Mesendoderm (in vitro differentiated cells): ENCODE measurements at regions not wholly inside any gene's neighbourhood (a gene's known extent, or its start where the extent isn't known, plus 50 kb on each side); places are given as distances from the start of the nearest gene placed in this dataset.
"Not testable (repeated sequence)": the region's sequence is repeated elsewhere in the genome, so short reads cannot be mapped to it uniquely, and the experiment has no call there.

Experiments
- DNase-seq: peaks from one replicate; pipeline ENCODE4 v3.0.0; 2013
- H2AK5ac ChIP-seq: 2 replicates; pipeline ENCODE4 v1.6.1; 2013; ENCODE audit warnings: low read length, inconsistent platforms
- H2BK120ac ChIP-seq: 2 replicates; pipeline ENCODE4 v1.6.1; 2013; ENCODE audit warnings: low read depth, mild to moderate bottlenecking, low read length, moderate library complexity, mixed read lengths
- H2BK15ac ChIP-seq: replicated peaks from 2 replicates; pipeline ENCODE4 v1.6.1; 2013; ENCODE audit warnings: low read depth, mild to moderate bottlenecking, moderate library complexity
- H2BK5ac ChIP-seq: 2 replicates; pipeline ENCODE4 v1.6.1; 2013; ENCODE audit warnings: low read length, inconsistent platforms
- H3K18ac ChIP-seq: 2 replicates; pipeline ENCODE4 v1.6.1; 2013; ENCODE audit warnings: mild to moderate bottlenecking, low read length, mixed read lengths
- H3K23ac ChIP-seq: one replicate; pipeline ENCODE4 v1.6.1; 2013; ENCODE audit warnings: low read length
- H3K27ac ChIP-seq: 2 replicates; pipeline ENCODE4 v1.5.1; 2013; ENCODE audit warnings: low read depth, mild to moderate bottlenecking, inconsistent platforms, low read length, moderate library complexity
- H3K27me3 ChIP-seq: 2 replicates; pipeline ENCODE4 v1.6.1; 2013; ENCODE audit warnings: low read length, control low read depth, mild to moderate bottlenecking, inconsistent platforms; ENCODE audit not compliant: insufficient read depth, poor library complexity
- H3K36me3 ChIP-seq: 2 replicates; pipeline ENCODE4 v1.6.1; 2013; ENCODE audit warnings: low read length, inconsistent platforms; ENCODE audit not compliant: control insufficient read depth, insufficient read depth
- H3K4ac ChIP-seq: one replicate; pipeline ENCODE4 v1.6.1; 2013; ENCODE audit warnings: low read depth, mild to moderate bottlenecking, low read length, moderate library complexity
- H3K4me1 ChIP-seq: 2 replicates; pipeline ENCODE4 v1.6.1; 2013; ENCODE audit warnings: low read depth, low read length, inconsistent platforms; ENCODE audit not compliant: control insufficient read depth
- H3K4me2 ChIP-seq: 2 replicates; pipeline ENCODE4 v1.6.1; 2013; ENCODE audit warnings: low read length
- H3K4me3 ChIP-seq: 2 replicates; pipeline ENCODE4 v1.5.1; 2013; ENCODE audit warnings: mild to moderate bottlenecking, low read length
- H3K56ac ChIP-seq: one replicate; pipeline ENCODE4 v1.6.1; 2013; ENCODE audit warnings: low read length
- H3K79me1 ChIP-seq: 2 replicates; pipeline ENCODE4 v1.6.1; 2013; ENCODE audit warnings: low read length, inconsistent platforms
- H3K79me2 ChIP-seq: 2 replicates; pipeline ENCODE4 v1.6.1; 2013; ENCODE audit warnings: mild to moderate bottlenecking, low read length; ENCODE audit not compliant: control insufficient read depth, insufficient read depth
- H3K9ac ChIP-seq: 2 replicates; pipeline ENCODE4 v1.6.1; 2013; ENCODE audit warnings: low read length, inconsistent platforms
- H4K5ac ChIP-seq: one replicate; pipeline ENCODE4 v1.6.1; 2013; ENCODE audit warnings: low read length
- H4K8ac ChIP-seq: one replicate; pipeline ENCODE4 v1.6.1; 2013; ENCODE audit warnings: low read depth, mild to moderate bottlenecking, control low read depth, low read length, moderate library complexity
- WGBS: extraction: QIAGEN DNeasy Blood & Tissue Kit; methylation state at CpG from one replicate; pipeline ENCODE4 v1.1.7; 2013; ENCODE audit warnings: low lambda C conversion rate, missing lambda C conversion rate; ENCODE audit not compliant: insufficient coverage; ENCODE audit errors: extremely low coverage; 5-methylcytosine and 5-hydroxymethylcytosine counted together

DNA sequence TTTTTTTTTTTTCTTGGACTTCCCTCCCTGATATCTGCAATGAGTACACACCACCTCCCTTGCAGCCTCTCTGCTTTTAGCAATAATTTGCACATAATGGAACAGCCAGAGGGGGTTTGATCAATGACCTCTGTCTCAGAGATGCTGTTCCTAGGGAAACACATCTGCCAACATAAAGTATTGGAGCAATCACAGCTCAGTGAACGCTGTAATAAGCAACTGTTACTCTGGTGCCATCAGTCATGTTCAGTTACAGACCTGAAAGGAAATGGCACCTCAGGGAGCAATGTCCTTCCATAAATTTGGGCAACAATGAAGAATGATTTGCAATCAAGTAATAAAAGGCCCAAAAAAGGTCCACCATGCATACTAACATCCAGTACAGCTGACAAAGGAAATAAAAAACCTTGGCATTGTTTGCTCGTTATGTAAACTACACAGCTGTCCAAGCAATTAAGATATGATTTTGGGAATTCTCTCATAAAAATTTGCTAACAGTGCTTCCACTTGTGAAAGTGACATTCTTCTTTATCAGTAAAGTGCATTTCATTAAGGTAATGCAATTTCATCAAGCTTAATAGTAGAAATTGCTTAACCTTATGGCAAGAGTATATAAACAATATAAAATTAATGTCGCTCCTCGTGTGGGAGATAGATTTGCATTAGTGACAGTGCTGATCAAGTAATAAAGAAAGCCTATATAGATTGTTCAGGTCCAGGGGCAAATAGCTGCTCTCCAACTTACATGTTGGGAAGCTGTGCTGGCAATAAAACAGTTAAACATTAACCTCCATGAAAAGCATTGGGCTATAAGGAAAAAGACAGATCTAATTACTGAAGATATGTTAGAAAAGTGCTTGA, 167.8 kb downstream of the RASEF start:
- Histone ChIP-seq H2BK15ac (no peak overlapping the region), H4K8ac (no peak overlapping the region), H3K4ac (no peak overlapping the region), H3K4me3 (no peak overlapping the region), H4K5ac (no peak overlapping the region), H3K27me3 (no peaks in the 10 kb centered on the region), H3K23ac (no peak overlapping the region), H2BK120ac (peak overlapping the region; percentile 1), H3K18ac (no peak overlapping the region), H3K36me3 (no peaks in the 10 kb centered on the region), H3K4me1 (peaks cover 7% of the 10 kb centered on the region), H3K9ac (no peak overlapping the region), H3K56ac (peak overlapping the region; percentile 22), H3K79me2 (no peaks in the 10 kb centered on the region), H3K79me1 (no peaks in the 10 kb centered on the region), H3K27ac (no peak overlapping the region), H3K4me2 (no peak overlapping the region), H2BK5ac (no peak overlapping the region), H2AK5ac (no peak overlapping the region)
- DNase-seq: no peak
- WGBS: no CpG with 5 or more reads among the region's 4 CpGs

DNA sequence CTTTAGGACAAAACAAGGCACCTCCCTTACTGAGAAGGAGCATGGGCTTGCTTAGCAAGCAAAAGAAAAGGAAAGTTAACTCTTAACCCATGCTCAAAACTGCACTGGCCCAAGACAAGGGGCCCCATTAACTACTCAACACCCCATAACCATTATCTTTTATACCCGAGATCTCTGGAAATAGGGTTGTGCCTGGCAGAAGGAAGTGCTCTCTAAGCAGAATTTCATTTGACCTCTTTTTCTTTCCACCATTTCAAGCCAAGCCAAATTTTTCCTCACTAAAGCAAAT, 167.2 kb downstream of the RASEF start:
- Histone ChIP-seq H2BK120ac (no peak overlapping the region), H4K8ac (no peak overlapping the region), H3K4ac (no peak overlapping the region), H3K27me3 (no peaks in the 10 kb centered on the region), H4K5ac (no peak overlapping the region), H2BK15ac (no peak overlapping the region), H3K4me3 (no peak overlapping the region), H2AK5ac (no peak overlapping the region), H3K27ac (no peak overlapping the region), H3K56ac (no peak overlapping the region), H3K4me2 (no peak overlapping the region), H3K18ac (no peak overlapping the region), H2BK5ac (no peak overlapping the region), H3K4me1 (peaks cover 5% of the 10 kb centered on the region), H3K79me2 (no peaks in the 10 kb centered on the region), H3K79me1 (no peaks in the 10 kb centered on the region), H3K36me3 (no peaks in the 10 kb centered on the region), H3K23ac (no peak overlapping the region), H3K9ac (no peak overlapping the region)
- DNase-seq: no peak
- WGBS: no CpG with 5 or more reads among the region's 1 CpG

DNA sequence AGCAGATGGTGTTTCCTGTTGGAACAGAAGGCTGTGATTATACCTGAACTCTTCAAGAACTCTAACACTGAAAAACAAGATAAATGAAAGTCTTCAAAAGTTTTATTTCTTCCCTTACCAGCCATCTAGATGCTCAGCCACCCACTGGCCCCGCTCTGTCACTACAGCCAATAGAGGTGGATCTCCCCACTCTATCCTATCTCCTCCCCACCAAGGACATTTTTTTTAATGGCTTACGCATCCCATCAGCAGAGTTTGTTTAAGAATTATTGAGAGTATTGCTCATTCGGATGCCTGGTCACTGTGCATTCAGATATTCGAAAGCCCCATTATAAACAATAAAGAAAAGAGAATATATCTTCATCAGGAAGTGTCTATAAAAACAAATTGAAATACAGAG, 159.4 kb downstream of the RASEF start:
- no peaks in the 10 kb centered on the region for H3K4me1 ChIP-seq
- H2BK120ac ChIP-seq: no peak overlapping the region

DNA sequence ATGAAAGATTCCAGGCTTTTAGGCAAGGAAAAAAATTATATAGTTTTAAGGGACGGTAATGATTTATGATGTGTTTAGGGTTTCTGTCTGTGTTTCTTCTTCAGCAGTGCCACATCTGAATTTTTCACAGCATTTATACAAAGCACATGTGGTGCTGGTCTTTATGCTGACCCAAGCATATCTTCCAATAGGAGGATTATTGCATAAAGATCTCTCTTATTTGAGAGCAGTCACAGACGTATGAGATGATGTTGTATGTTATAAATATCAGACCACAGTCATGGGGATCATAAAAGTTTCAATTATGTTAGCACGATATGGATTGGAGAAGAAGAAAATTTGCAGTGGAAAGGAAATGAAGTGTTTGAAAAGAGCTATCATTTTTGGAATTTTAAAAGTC, 150.9 kb downstream of the RASEF start:
- no peak overlapping the region for H3K4me2 ChIP-seq
- no peak overlapping the region for H2BK15ac ChIP-seq
- 100% methylated on average over 2 of the region's 3 CpGs for WGBS
- H2BK5ac ChIP-seq: no peak overlapping the region
- H4K5ac ChIP-seq: no peak overlapping the region
- no peak overlapping the region for H3K56ac ChIP-seq
- H3K4me1 ChIP-seq: no peaks in the 10 kb centered on the region
- no peak overlapping the region for H2BK120ac ChIP-seq
- H3K27ac ChIP-seq: no peak overlapping the region
- no peak overlapping the region for H3K4me3 ChIP-seq
- no peaks in the 10 kb centered on the region for H3K79me2 ChIP-seq
- H2AK5ac ChIP-seq: no peak overlapping the region
- no peaks in the 10 kb centered on the region for H3K27me3 ChIP-seq
- H3K4ac ChIP-seq: no peak overlapping the region
- H3K18ac ChIP-seq: no peak overlapping the region
- H3K23ac ChIP-seq: no peak overlapping the region
- no peak overlapping the region for H3K9ac ChIP-seq
- H3K36me3 ChIP-seq: no peaks in the 10 kb centered on the region
- H3K79me1 ChIP-seq: no peaks in the 10 kb centered on the region
- DNase-seq: no peak
- H4K8ac ChIP-seq: no peak overlapping the region

More for the DNA sequence above, 159.4 kb downstream of the RASEF start:
- no peak overlapping the region for H3K27ac ChIP-seq
- no peaks in the 10 kb centered on the region for H3K79me2 ChIP-seq
- no peak overlapping the region for H4K8ac ChIP-seq
- H3K9ac ChIP-seq: no peak overlapping the region
- no peak overlapping the region for H3K23ac ChIP-seq
- no peak overlapping the region for H2BK5ac ChIP-seq
- DNase-seq: no peak
- no peak overlapping the region for H3K4ac ChIP-seq
- H2AK5ac ChIP-seq: no peak overlapping the region
- H3K56ac ChIP-seq: no peak overlapping the region
- no peak overlapping the region for H3K18ac ChIP-seq
- no peak overlapping the region for H3K4me2 ChIP-seq
- no peak overlapping the region for H2BK15ac ChIP-seq
- no peaks in the 10 kb centered on the region for H3K27me3 ChIP-seq
- H3K36me3 ChIP-seq: no peaks in the 10 kb centered on the region
- whole genome bisulfite sequencing: no CpG with 5 or more reads among the region's 4 CpGs
- H3K4me3 ChIP-seq: no peak overlapping the region
- H3K79me1 ChIP-seq: no peaks in the 10 kb centered on the region
- H4K5ac ChIP-seq: no peak overlapping the region

DNA sequence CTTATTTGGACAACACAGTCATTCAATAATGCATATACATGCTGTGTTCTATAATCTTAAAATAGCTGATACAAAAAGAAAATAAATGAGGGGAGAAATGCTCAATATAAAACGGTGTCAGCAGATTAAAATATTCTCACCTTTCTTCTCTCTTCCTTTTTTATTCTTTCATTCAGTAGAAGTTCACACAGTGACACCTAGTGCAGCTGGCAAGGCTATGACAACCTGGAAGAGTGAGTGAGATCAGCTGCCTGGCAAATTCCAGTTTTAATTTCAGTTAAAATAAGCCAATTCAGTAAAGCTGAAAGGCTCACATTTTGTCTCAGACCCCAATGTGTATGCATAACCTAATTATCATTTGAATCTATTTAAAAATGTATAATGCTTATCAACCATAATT, 150.3 kb downstream of the RASEF start:
- no CpG with 5 or more reads among the region's 1 CpG for WGBS
- H3K4ac ChIP-seq: no peak overlapping the region
- H3K36me3 ChIP-seq: no peaks in the 10 kb centered on the region
- no peak overlapping the region for H3K23ac ChIP-seq
- H2BK5ac ChIP-seq: no peak overlapping the region
- no peak overlapping the region for H2BK15ac ChIP-seq
- no peak overlapping the region for H4K8ac ChIP-seq
- no peak overlapping the region for H2AK5ac ChIP-seq
- H3K56ac ChIP-seq: no peak overlapping the region
- H3K9ac ChIP-seq: no peak overlapping the region
- H3K4me1 ChIP-seq: no peaks in the 10 kb centered on the region
- no peak overlapping the region for H2BK120ac ChIP-seq
- no peaks in the 10 kb centered on the region for H3K79me1 ChIP-seq
- no peaks in the 10 kb centered on the region for H3K27me3 ChIP-seq
- H3K4me2 ChIP-seq: no peak overlapping the region
- H3K4me3 ChIP-seq: no peak overlapping the region
- no peak overlapping the region for H4K5ac ChIP-seq
- H3K27ac ChIP-seq: no peak overlapping the region
- H3K18ac ChIP-seq: no peak overlapping the region
- DNase-seq: peak; percentile 49
- no peaks in the 10 kb centered on the region for H3K79me2 ChIP-seq

DNA sequence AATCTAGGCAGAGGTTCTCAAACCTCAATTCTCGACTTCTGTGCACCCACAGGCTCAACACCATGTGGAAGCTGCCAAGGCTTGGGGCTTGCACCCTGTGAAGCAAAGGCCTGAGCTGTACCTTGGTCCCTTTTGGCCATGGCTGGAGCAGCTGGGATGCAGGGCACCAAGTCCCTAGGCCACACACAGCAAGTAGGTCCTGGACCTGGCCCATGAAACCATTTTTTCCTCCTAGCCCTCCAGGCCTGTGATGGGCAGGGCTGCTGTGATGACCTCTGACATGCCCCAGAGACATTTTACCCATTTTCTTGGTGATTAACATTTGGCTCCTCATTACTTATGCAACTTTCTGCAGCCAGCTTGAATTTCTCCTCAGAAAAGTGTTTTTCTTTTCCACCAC, 146.7 kb downstream of the RASEF start:
- not testable (repeated sequence) for H3K4me1 ChIP-seq, H3K9ac ChIP-seq, H3K4me2 ChIP-seq, H3K79me1 ChIP-seq, H3K56ac ChIP-seq, H2BK5ac ChIP-seq, DNase-seq, H3K27ac ChIP-seq, H2AK5ac ChIP-seq, H3K27me3 ChIP-seq, H2BK15ac ChIP-seq, H2BK120ac ChIP-seq, H4K8ac ChIP-seq, H4K5ac ChIP-seq, H3K36me3 ChIP-seq, H3K4ac ChIP-seq, H3K79me2 ChIP-seq, H3K23ac ChIP-seq, H3K18ac ChIP-seq, H3K4me3 ChIP-seq
- no CpG with 5 or more reads among the region's 1 CpG for WGBS
